Nephron (organoid): ENCODE measurements at regions not wholly inside any gene's neighbourhood (a gene's known extent, or its start where the extent isn't known, plus 50 kb on each side); places are given as distances from the start of the nearest gene placed in this dataset.

ENCODE experiments used
- H3K27ac Mint-ChIP-seq, 3 experiments: 2 replicates each; pipeline ENCODE4 v1.8.0; 2020; ENCODE audit warnings: mixed read lengths in 3 of 3, mild to moderate bottlenecking in 2 of 3, moderate library complexity in 1 of 3
- H3K27me3 Mint-ChIP-seq: 2 replicates; pipeline ENCODE4 v1.8.0; 2021; ENCODE audit warnings: low read depth, mild to moderate bottlenecking, moderate library complexity, mixed read lengths
- H3K36me3 Mint-ChIP-seq: 2 replicates; pipeline ENCODE4 v1.8.0; 2020; ENCODE audit warnings: low read depth, mixed read lengths
- H3K4me1 Mint-ChIP-seq: 2 replicates; pipeline ENCODE4 v1.8.0; 2020; ENCODE audit warnings: mixed read lengths
- H3K4me3 Mint-ChIP-seq, 3 experiments: 2 replicates each; pipeline ENCODE4 v1.8.0; 2020; ENCODE audit warnings: mild to moderate bottlenecking in 3 of 3, mixed read lengths in 3 of 3, moderate library complexity in 2 of 3
- H3K9me3 Mint-ChIP-seq: 2 replicates; pipeline ENCODE4 v1.8.0; 2020; ENCODE audit warnings: mixed read lengths
- TF ChIP-seq, protein P1 (sequence below), 3 experiments: fragments of 200-600 bp; sonication (generic); IDR thresholded peaks; one replicate each; pipeline ENCODE4 v1.5.0; 2021; ENCODE audit warnings: antibody characterized with exemption in 3 of 3; ENCODE audit not compliant: unreplicated experiment in 3 of 3

- Mint-ChIP-seq H3K36me3 (no peaks in the 10 kb centered on the region), H3K27ac (no peak overlapping the region), H3K9me3 (peaks cover 5% of the 10 kb centered on the region), H3K4me3 (no peak overlapping the region), H3K27me3 (peaks cover 7% of the 10 kb centered on the region), H3K4me1 (no peaks in the 10 kb centered on the region)
- TF ChIP-seq, protein P1, sequence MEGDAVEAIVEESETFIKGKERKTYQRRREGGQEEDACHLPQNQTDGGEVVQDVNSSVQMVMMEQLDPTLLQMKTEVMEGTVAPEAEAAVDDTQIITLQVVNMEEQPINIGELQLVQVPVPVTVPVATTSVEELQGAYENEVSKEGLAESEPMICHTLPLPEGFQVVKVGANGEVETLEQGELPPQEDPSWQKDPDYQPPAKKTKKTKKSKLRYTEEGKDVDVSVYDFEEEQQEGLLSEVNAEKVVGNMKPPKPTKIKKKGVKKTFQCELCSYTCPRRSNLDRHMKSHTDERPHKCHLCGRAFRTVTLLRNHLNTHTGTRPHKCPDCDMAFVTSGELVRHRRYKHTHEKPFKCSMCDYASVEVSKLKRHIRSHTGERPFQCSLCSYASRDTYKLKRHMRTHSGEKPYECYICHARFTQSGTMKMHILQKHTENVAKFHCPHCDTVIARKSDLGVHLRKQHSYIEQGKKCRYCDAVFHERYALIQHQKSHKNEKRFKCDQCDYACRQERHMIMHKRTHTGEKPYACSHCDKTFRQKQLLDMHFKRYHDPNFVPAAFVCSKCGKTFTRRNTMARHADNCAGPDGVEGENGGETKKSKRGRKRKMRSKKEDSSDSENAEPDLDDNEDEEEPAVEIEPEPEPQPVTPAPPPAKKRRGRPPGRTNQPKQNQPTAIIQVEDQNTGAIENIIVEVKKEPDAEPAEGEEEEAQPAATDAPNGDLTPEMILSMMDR (IDR thresholded peaks at IDR 0.05; ENCODE audit: unreplicated experiment in 3 of 3), result no peak
Observed at GRCh38 chr5:159743234-159743633, 173.0 kb upstream of the ADRA1B start.

DNA sequence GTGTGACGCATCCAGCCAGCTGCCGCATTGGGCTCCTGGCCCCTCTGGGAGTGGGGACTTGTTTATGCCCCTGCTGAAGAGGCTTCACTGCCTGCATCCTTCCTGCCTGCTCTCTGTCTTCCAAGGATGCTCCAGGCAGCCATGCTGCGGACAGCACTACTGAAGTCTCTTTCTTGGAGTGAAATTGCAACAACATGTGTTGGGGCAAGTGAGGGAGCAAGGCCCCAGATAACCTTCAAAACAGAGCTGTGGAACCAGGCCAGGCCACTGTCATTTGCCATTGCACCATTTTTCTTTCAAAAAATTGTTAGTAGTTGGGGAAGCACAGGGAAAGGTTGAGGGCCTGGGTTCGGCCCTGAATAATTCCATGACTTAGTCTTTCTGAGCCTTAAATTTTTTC lies 169.6 kb upstream of the ADRA1B start:
- TF ChIP-seq, protein P1 (IDR thresholded peaks at IDR 0.05; ENCODE audit: unreplicated experiment in 3 of 3), result no peak

DNA sequence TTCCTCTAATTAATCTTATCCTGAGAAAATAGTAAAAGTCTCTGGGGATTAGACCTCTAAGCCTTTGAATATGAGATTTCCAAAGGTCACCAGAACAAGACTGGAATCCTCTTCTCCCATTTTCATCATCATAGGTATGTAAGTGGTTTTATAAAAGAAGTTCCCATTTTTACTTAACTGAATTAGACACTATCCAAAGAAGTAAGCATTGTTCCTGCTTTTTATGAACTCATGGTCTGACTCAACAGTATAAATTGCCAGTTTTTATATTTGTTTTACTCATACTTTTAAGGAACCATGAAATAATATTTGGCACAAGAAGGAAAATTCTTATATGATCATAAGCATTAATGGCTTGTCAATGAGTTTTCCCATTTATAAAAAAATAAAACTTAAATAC lies 167.1 kb upstream of the ADRA1B start:
- Mint-ChIP-seq H3K36me3 (no peaks in the 10 kb centered on the region), H3K4me3 (no peak overlapping the region), H3K9me3 (peaks cover 8% of the 10 kb centered on the region), H3K27ac (no peak overlapping the region), H3K27me3 (peaks cover 7% of the 10 kb centered on the region), H3K4me1 (no peaks in the 10 kb centered on the region)
- TF ChIP-seq, protein P1 (IDR thresholded peaks at IDR 0.05; ENCODE audit: unreplicated experiment in 3 of 3), result no peak

More for the DNA sequence above, 169.6 kb upstream of the ADRA1B start:
- no peaks in the 10 kb centered on the region for H3K36me3 Mint-ChIP-seq
- H3K4me3 Mint-ChIP-seq, result no peak overlapping the region
- H3K27me3 Mint-ChIP-seq, result peaks cover 7% of the 10 kb centered on the region
- H3K9me3 Mint-ChIP-seq, result peaks cover 8% of the 10 kb centered on the region
- no peak overlapping the region for H3K27ac Mint-ChIP-seq
- no peaks in the 10 kb centered on the region for H3K4me1 Mint-ChIP-seq

DNA sequence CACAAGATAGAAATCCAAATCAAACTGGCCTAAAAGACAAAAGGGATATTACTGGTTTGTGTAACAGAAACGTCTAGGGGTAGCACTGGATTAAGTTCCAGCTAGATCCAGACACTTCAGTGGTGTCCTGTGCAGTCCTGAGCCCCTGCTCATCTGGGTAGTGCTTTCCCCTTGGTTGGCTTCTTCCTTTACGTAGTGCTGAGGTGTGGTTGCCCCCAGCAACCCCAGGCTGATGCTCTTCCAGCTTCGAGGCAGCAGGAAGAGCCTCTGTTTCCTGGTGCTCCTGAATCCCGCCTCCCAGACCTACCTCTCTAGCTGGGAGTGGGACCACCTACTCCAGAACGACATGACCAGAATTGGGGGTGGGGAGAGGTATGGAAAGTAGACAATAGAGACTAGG lies 166.1 kb upstream of the ADRA1B start:
- Mint-ChIP-seq H3K4me1 (no peaks in the 10 kb centered on the region), H3K9me3 (peaks cover 3% of the 10 kb centered on the region), H3K27me3 (peaks cover 7% of the 10 kb centered on the region), H3K36me3 (no peaks in the 10 kb centered on the region), H3K4me3 (no peak overlapping the region), H3K27ac (no peak overlapping the region)
- TF ChIP-seq, protein P1 (IDR thresholded peaks at IDR 0.05; ENCODE audit: unreplicated experiment in 3 of 3), result no peak

DNA sequence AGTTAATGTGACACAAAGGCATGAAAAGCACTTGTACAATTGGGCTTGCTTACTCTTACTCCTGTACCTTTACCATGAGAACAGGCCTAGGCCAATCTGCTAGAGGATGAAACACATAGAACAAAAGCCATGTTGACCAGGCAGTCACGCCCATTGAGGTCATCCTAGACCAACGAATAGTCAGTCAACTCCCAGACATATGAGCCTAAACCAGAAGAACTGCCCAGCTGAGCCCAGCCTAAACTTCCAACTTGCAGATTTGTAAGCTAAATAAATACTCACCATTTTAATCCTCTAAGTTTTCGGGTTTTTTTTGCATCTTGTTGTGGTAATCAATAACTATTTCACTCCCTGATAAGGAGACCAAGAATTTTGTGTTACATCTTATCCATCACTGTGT lies 164.8 kb upstream of the ADRA1B start:
- Mint-ChIP-seq H3K36me3 (no peaks in the 10 kb centered on the region), H3K27me3 (peaks cover 4% of the 10 kb centered on the region), H3K4me1 (no peaks in the 10 kb centered on the region), H3K27ac (no peak overlapping the region), H3K9me3 (peaks cover 3% of the 10 kb centered on the region), H3K4me3 (no peak overlapping the region)
- TF ChIP-seq, protein P1 (IDR thresholded peaks at IDR 0.05; ENCODE audit: unreplicated experiment in 3 of 3), result no peak

DNA sequence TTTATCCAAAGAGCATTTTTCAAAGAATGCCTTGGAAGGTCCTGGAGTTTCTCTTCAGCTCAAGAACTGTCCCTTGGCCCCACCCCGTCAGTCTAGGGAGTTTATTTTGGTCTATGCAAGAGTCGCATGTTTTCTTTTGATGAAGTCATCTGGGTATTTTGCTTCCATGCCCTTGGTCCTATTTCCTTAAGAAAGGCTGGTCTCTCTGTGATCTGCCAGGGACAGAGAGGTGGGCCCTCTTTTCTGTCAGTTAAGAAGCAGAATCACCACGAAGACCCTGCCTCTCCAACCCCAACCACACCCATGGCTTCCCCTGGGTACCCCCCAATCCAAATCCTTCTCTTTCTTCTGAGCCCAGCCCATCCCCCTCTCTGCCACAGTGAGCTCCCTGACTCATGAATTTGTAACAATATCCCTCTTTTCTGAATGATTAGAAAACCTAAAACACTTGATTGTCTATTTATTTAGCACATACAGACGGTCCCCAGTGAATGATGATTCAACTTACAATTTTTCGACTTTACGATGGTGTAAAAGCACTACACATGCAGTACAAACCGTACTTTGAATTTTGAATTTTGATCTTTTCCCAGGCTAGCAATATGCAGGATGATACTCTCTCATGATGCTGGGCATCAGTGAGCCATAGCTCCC lies 163.5 kb upstream of the ADRA1B start:
- Mint-ChIP-seq H3K27me3 (no peaks in the 10 kb centered on the region), H3K9me3 (peaks cover 3% of the 10 kb centered on the region), H3K27ac (no peak overlapping the region), H3K4me3 (no peak overlapping the region), H3K36me3 (no peaks in the 10 kb centered on the region), H3K4me1 (no peaks in the 10 kb centered on the region)
- TF ChIP-seq, protein P1 (IDR thresholded peaks at IDR 0.05; ENCODE audit: unreplicated experiment in 3 of 3), result no peak
